ENCODE measurements at regions not wholly inside any gene's neighbourhood (a gene's known extent, or its start where the extent isn't known, plus 50 kb on each side); places are given as distances from the start of the nearest gene placed in this dataset.
"Not testable (repeated sequence)": the region's sequence is repeated elsewhere in the genome, so short reads cannot be mapped to it uniquely, and the experiment has no call there.

DNA sequence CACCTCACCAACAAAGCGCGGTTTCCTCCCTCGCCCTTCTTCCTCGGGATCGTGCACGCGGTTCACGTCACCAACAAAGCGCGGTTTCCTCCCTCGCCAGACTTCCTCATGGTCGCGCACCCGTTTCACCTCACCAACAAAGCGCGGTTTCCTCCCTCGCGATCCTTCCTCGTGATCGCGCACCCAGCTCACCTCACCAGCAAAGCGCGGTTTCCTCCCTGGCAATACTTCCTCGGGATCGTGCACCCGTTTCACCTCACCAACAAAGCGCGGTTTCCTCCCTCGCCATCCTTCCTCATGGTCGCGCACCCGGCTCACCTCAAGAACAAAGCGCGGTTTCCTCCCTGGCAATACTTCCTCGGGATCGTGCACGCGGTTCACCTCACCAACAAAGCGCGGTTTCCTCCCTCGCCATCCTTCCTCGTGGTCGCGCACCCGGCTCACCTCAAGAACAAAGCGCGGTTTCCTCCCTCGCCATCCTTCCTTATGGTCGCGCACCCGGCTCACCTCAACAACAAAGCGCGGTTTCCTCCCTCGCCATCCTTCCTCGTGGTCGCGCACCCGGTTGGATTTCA is 565.9 kb upstream of the PFKP start:
- DNase-seq = not testable (repeated sequence)

GRCh38 chr10:2494399-2494798 is 572.9 kb upstream of the PFKP start:
- DNase-seq = no peak

GRCh38 chr10:2488446-2489005 is 578.8 kb upstream of the PFKP start:
- DNase-seq = no peak

GRCh38 chr10:2487921-2488320 is 579.4 kb upstream of the PFKP start:
- DNase-seq = no peak

GRCh38 chr10:2478656-2479055 is 588.7 kb upstream of the PFKP start:
- no peak for DNase-seq

DNA sequence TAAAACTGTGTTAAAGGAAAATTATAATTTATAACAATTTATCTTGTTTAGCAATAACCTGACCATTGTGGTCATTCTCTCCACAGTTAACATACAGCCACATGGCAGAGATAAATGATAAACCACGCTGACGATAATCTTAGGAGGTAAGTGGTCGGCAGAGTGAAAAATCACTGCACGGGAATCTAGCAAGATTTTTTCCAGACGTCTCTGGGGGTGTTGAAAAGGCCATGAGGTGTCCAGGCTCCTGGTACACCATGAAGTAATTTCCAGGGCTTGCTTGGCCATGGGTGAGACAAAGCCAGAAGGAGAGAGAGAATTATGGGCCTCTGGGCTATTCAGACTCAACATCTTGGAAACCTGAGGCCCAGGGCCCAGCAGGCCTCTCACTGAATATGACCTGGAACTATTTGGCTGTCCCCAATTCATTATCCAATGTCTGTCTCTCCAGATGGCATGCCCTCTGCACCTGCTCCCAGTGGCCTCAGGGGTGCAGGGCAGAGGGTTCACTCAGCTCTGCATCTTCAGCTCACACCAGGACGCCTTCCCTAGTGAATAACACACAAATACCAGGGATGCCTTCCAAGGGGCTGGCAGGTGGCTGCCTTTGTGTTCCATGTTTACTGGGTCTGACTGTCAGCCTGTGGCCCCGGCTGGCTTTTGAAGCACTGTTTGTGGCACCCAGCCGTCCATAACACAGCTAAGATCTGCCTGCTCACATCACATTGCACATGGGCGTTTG is 590.4 kb upstream of the PFKP start:
- DNase-seq = no peak

DNA sequence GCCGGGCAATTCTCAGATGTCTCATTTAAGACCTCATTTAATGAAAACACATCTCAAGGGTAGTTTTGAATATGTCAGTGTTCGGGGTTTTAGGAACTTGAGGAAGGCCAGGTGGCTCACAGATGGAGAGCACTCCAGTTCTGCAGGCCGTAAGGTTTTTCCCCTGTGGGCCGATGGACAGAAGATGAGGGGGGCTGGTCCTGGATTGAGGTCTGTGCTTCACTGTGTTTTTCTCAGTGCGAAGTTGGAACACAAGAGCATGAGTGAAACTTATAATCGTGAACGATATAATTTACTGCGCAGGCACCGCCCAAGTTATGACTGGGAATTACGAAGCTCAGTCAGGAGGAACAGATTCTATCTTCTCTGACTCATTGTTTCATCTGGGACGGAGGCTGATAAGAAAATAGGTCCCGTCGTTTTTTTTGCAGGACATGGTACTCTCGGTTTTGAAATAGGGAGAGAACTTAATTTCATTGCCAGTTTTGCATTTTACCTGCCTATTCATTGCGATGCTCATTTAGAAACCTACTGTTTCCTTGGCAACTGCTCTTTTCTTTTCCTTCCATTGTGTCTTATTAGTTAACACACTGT is 591.0 kb upstream of the PFKP start:
- DNase-seq = no peak

DNA sequence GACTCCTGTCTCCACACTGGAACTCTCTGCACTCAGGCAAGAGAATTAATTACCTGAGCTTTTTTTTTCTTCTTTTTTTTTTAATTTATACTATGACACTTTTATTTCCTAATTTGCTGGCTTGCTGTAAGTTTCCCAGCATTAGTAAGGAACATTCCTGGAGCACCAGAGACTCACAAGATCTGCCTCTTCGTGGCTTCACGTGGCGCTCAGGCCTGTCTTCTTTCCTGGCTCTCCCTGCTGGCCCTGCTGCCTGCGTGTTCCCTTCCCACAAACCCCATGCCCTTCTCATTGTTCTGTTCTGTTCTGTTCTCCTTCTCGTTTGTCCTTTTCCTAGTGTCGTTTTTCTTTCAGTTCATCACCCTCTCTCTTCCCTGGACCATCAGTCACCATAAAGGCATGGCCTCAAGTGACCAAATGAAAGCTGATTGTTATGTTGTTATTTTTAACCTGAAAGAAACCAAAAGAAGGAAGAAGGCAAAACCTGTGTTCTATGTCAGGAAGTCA is 591.6 kb upstream of the PFKP start:
- DNase-seq = no peak

GRCh38 chr10:2471811-2472210 is 595.5 kb upstream of the PFKP start:
- no peak for DNase-seq

GRCh38 chr10:2469802-2470201 is 597.5 kb upstream of the PFKP start:
- no peak for DNase-seq

DNA sequence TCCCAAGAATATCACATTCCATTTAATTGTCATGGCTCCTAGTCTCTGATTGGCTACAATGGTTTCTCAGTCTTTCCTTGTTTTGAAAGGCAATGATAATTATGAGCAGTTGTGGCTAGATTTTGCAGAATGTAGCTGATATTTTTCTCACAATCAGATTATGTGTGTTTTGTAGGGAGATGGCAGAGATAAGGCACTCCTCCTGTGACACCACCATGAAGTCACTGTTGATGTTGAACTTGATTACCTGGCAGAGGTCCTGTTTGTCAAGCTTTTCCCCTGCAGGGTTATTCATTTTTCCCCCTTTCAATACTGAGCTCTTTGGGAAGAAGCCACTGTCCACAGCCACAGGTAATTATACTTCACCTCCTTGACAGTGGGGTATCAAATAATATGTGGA is 602.9 kb upstream of the PFKP start:
- no peak for DNase-seq

- no peak for DNase-seq
Measured at GRCh38 chr10:2463316-2463715, 604.0 kb upstream of the PFKP start.

DNA sequence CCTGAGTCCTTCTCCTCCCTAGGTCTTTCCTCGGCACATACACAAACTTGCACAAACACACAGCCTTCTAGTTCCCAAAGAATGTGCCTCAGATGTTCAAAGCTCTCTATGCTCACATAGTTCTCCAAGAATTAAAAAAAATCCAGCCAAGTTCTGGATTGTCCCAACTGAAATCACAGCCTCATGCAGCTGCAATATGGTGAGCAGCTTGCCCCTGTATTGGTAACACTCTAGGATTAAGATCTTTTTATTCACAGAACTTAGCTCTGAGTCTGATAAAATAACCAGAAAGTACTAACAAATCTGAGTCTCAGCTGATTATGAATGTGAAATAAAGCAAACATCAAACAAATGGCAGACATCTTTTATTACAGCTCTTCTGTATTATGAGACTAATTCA is 604.8 kb upstream of the PFKP start:
- DNase-seq = no peak

GRCh38 chr10:2460812-2461211 is 606.5 kb upstream of the PFKP start:
- no peak for DNase-seq

GRCh38 chr10:2459713-2460112 is 607.6 kb upstream of the PFKP start:
- no peak for DNase-seq

- DNase-seq = no peak
Measured at GRCh38 chr10:2456834-2457233, 610.5 kb upstream of the PFKP start.

GRCh38 chr10:2445370-2445769 is 622.0 kb upstream of the PFKP start:
- no peak for DNase-seq

DNA sequence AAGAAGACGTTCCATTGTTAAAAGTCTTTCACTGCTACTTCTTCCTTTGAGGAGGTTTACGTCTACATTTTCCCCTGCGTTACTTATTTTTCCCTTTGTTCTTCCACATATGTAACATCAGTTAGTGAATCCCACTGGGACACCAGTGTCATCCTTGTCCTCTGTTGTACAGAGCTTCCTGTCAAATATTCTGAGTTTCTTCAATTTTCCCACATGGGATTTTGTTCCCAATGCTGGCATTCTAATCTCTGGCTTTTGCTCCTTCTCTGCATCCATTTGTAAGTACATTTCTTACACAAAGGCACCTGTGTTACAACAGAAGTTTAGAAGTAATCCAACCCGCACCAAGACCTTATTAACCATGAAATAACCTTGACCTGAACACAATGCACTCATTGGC is 627.4 kb upstream of the PFKP start:
- no peak for DNase-seq

GRCh38 chr10:2439000-2439399 is 628.3 kb upstream of the PFKP start:
- no peak for DNase-seq

DNA sequence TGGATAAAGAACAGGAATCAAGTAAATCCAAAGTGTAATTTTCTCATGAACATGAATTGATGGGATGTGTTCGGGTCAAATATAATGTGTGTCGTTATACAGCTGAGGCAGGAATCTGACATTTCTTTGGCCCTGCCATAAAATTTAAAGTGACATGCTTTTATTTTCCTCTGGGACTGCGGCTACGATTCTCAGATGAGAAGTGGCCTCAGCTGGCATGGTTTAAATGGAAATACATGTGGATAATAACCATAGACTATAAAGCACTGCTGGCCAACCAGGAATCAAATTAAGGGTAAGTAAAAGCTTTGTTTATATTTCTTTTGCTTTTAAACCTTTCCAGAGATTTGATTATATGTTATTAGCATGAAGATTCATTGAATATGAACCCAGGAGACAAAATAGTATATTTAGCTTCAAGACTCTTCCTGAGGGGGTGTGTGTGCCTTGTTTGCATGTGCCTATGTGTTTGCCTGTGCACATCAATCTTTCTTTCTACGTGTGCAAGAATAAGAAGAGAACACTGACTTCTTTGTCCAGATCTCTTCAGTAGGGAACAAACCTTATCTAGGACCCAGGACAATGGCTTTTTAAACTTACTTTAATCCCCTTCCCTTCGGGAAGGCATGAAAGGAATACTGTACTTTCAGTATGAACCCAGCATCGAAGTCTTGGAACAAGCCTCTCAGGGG is 629.0 kb upstream of the PFKP start:
- DNase-seq = no peak

GRCh38 chr10:2436933-2437332 is 630.4 kb upstream of the PFKP start:
- no peak for DNase-seq

DNA sequence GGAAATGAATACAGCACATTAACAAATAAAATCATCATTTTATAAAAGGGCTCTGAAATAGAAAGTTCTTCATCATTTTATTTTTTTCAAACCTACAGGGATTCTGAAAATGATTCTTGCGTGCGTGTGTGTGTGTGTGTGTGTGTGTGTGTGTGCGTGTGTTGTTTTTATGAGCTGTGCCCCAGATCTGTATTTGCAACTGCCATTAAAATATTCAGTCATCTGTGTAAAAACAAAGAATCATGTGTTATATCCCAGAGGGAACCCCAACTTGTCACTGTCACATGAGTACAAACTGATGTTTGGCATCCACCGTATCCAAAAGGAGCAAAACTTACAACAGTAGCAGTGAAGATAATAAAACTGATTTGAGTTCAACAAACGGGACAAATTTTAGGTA is 635.4 kb upstream of the PFKP start:
- DNase-seq = no peak

DNA sequence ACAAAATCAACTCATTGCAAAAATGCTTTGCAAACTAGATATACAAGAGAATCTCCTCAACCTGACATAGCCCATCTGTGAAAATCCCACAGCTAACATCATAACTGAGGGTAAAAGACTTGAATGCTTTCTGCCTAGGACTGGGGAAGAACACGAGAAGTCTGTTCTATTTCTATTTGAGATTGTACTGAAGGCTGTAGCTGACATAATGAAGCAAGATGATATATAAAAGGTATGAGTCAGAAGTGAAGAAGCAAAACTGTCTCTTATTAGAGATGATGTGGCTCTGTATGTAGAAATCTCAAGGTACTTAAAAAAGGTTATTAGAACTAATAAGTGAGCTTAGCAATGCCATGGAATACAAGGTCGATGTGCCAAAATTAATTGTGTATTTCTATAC is 639.9 kb upstream of the PFKP start:
- no peak for DNase-seq
